ENCODE measurements at regions not wholly inside any gene's neighbourhood (a gene's known extent, or its start where the extent isn't known, plus 50 kb on each side); places are given as distances from the start of the nearest gene placed in this dataset.

DNA sequence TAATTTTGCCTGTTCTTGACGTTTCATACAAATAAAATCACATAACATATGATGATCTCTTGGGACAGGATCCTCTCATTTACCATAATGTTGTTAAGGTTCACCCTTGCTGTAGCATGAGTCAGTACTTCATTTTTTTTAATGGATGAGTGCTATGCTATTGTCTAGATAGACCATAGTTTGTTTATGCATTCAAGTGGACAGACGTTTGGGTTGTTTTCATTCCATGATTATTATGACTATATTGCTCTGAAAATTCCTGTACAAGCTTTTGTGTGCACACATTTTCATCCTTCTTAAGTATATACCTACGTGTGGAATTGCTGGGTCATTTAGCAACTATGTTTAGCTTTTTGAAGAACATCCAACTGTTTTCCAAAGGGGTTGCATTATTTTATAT is 325.6 kb upstream of the TMEM132C start:
- intact Hi-C loops (cut with DNase I), result no loop called here

DNA sequence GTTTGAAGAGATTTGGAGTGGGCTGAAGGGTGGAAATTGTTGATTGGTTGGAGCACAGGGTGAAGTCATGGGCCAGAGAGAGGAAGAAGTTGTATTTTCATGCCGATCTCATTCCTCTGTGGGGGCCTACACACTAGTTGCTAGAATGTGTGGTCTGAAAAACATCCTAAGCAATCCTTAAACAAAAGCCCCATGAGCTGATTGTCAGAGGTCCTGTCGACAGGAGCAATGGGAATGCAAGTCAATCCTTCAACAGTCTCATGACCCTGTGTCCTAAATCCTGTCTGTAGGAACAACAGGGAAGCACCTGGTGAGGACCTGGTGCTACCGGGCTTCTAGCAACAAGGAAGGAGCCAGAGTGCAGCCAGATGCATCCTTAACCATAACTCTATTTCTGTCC is 324.0 kb upstream of the TMEM132C start:
- intact Hi-C loops (cut with DNase I), result no loop called here
- Histone ChIP-seq H3K9me3 (no peaks in the 10 kb centered on the region), H3K27ac (no peak overlapping the region), H3K27me3 (no peaks in the 10 kb centered on the region), H3K36me3 (no peaks in the 10 kb centered on the region), H3K4me3 (no peak overlapping the region), H3K4me1 (no peaks in the 10 kb centered on the region)
- no peak for TF ChIP-seq POLR2A (IDR thresholded peaks at IDR 0.05)
- TF ChIP-seq, protein P1, sequence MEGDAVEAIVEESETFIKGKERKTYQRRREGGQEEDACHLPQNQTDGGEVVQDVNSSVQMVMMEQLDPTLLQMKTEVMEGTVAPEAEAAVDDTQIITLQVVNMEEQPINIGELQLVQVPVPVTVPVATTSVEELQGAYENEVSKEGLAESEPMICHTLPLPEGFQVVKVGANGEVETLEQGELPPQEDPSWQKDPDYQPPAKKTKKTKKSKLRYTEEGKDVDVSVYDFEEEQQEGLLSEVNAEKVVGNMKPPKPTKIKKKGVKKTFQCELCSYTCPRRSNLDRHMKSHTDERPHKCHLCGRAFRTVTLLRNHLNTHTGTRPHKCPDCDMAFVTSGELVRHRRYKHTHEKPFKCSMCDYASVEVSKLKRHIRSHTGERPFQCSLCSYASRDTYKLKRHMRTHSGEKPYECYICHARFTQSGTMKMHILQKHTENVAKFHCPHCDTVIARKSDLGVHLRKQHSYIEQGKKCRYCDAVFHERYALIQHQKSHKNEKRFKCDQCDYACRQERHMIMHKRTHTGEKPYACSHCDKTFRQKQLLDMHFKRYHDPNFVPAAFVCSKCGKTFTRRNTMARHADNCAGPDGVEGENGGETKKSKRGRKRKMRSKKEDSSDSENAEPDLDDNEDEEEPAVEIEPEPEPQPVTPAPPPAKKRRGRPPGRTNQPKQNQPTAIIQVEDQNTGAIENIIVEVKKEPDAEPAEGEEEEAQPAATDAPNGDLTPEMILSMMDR (IDR thresholded peaks at IDR 0.05), result no peak
- DNase-seq (no peak), ATAC-seq (no peak)
- 41% methylated on average over 2 of the region's 3 CpGs for WGBS (ENCODE audit: insufficient coverage, low coverage, low lambda C conversion rate, missing lambda C conversion rate)

More for the DNA sequence above, 325.6 kb upstream of the TMEM132C start:
- Histone ChIP-seq H3K9me3 (no peaks in the 10 kb centered on the region), H3K4me1 (no peaks in the 10 kb centered on the region), H3K36me3 (no peaks in the 10 kb centered on the region), H3K27me3 (no peaks in the 10 kb centered on the region), H3K4me3 (no peak overlapping the region), H3K27ac (no peak overlapping the region)
- ATAC-seq (no peak), DNase-seq (no peak)
- no peak for TF ChIP-seq POLR2A (IDR thresholded peaks at IDR 0.05)
- TF ChIP-seq, protein P1 (IDR thresholded peaks at IDR 0.05), result no peak
- WGBS (ENCODE audit: insufficient coverage, low coverage, low lambda C conversion rate, missing lambda C conversion rate), result 11% methylated on average over 3 of the region's 3 CpGs

DNA sequence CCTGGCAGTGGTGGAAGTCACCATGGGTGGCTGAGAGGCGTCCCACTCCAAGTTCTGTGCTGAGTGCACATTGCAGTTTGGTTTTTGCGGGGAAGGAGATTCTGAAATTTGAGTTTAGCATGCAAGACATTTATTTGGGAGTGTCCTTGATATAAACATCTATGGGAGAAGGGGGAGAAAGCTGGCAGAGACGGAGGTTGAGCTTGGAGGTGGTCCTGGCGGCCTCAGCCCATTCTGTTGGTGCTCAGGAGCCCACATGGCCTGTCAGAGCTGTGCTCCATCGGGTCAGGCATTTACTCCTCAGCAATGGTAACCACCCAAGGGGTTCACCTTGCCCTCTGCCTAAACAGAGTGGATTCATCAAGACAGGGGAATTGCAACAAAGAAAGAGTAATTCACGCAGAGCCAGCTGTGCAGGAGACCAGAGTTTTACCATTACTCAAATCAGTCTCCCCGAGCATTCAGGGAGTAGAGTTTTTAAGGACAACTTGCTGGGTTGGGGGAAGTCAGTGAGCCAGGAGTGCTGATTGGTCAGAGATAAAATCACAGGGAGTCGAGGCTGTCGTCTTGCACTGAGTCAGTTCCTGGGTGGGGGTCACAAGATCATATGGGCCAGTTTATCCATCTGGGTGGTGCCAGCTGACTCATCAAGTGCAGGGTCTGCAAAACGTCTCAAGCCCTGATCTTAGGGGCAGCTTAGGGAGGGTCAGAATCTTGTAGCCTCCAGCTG is 323.3 kb upstream of the TMEM132C start:
- Histone ChIP-seq H3K27ac (no peak overlapping the region), H3K9me3 (no peaks in the 10 kb centered on the region), H3K4me3 (no peak overlapping the region), H3K36me3 (no peaks in the 10 kb centered on the region), H3K27me3 (no peaks in the 10 kb centered on the region), H3K4me1 (no peaks in the 10 kb centered on the region)
- 57% methylated on average over 4 of the region's 10 CpGs for WGBS (ENCODE audit: insufficient coverage, low coverage, low lambda C conversion rate, missing lambda C conversion rate)
- ATAC-seq (no peak), DNase-seq (no peak)
- intact Hi-C loops (cut with DNase I), result no loop called here
- TF ChIP-seq, protein P1 (IDR thresholded peaks at IDR 0.05), result no peak
- TF ChIP-seq POLR2A (IDR thresholded peaks at IDR 0.05), result no peak

DNA sequence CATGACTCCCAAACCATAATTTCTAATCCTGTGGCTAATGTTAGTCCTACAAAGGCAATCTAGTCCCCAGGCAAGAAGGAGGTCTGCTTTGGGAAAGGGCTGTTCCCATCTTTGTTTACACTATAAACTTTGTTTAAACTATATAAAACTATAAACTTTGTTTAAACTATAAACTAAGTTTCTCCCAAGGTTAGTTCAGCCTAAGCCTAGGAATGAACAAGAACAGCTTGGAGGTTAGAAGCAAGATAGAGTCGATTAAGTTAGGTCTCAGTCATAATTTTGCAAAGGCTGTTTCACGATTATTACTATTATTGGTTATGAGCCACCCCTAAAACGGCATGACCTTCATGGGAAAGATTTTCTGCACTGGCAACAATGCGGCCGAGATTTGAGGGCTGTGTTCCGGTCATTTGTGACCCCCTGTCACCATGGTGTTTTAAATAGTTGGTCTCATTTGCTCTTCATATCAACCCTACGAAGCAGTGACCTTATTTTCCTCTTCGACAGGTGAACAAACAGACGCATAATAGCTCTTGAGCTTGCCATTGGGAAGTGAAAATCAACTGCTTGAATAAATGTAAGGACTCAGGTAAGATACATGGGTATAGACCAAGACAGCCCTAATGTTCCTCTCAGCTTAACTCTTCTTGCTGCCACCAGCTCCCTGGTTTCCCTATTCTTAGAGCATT is 322.6 kb upstream of the TMEM132C start:
- ATAC-seq (no peak), DNase-seq (no peak)
- H3K36me3 ChIP-seq, result no peaks in the 10 kb centered on the region
- no peaks in the 10 kb centered on the region for H3K27me3 ChIP-seq
- H3K4me1 ChIP-seq, result no peaks in the 10 kb centered on the region
- no peaks in the 10 kb centered on the region for H3K9me3 ChIP-seq
- no peak overlapping the region for H3K27ac ChIP-seq
- TF ChIP-seq, protein P1 (IDR thresholded peaks at IDR 0.05), result no peak
- no peak for TF ChIP-seq POLR2A (IDR thresholded peaks at IDR 0.05)
- no peak overlapping the region for H3K4me3 ChIP-seq
- intact Hi-C loops (cut with DNase I), result no loop called here
- 59% methylated on average over 9 of the region's 9 CpGs for WGBS (ENCODE audit: insufficient coverage, low coverage, low lambda C conversion rate, missing lambda C conversion rate)
